ENCODE measurements at regions not wholly inside any gene's neighbourhood (a gene's known extent, or its start where the extent isn't known, plus 50 kb on each side); places are given as distances from the start of the nearest gene placed in this dataset.

GRCh38 chr10:111774486-111774885 is 409.1 kb downstream of the GPAM start:
- no peak for TF ChIP-seq CTCF (IDR thresholded peaks at IDR 0.05)
- Histone ChIP-seq H3K9me3 (no peaks in the 10 kb centered on the region), H3K36me3 (ENCODE audit: insufficient read depth in 1 of 2, low read depth in 1 of 2) (no peaks in the 10 kb centered on the region), H3K27ac (no peak overlapping the region), H3K4me3 (no peak overlapping the region), H3K27me3 (ENCODE audit: insufficient read depth in 3 of 3, low read length in 2 of 3) (no peaks in the 10 kb centered on the region), H3K4me1 (no peaks in the 10 kb centered on the region)
- intact Hi-C loops (cut with DNase I) = no loop called here
- WGBS, 3 donors = 71 to 73% (median 72%) methylated on average over 2 of the region's 2 CpGs
- no peak for DNase-seq
- ATAC-seq = no peak

GRCh38 chr10:111784436-111784835 is 399.1 kb downstream of the GPAM start:
- peaks cover 0 to 3% (median 0%) of the 10 kb centered on the region in 3 donors for H3K27me3 ChIP-seq (ENCODE audit: insufficient read depth in 3 of 3, low read length in 2 of 3)
- H3K4me3 ChIP-seq = no peak overlapping the region
- H3K4me1 ChIP-seq = no peaks in the 10 kb centered on the region
- 55 to 74% (median 69%) methylated on average over 1 of the region's 1 CpG for WGBS, 3 donors
- H3K27ac ChIP-seq = no peak overlapping the region
- DNase-seq (no peak), ATAC-seq (no peak)
- H3K9me3 ChIP-seq = no peaks in the 10 kb centered on the region
- H3K36me3 ChIP-seq (ENCODE audit: insufficient read depth in 1 of 2, low read depth in 1 of 2) = no peaks in the 10 kb centered on the region
- TF ChIP-seq CTCF (IDR thresholded peaks at IDR 0.05) = no peak
- intact Hi-C loops (cut with DNase I) = no loop called here

GRCh38 chr10:111784946-111785465 is 398.6 kb downstream of the GPAM start:
- Histone ChIP-seq H3K4me1 (no peaks in the 10 kb centered on the region), H3K4me3 (no peak overlapping the region), H3K27ac (no peak overlapping the region), H3K9me3 (no peaks in the 10 kb centered on the region), H3K36me3 (ENCODE audit: insufficient read depth in 1 of 2, low read depth in 1 of 2) (no peaks in the 10 kb centered on the region), H3K27me3 (ENCODE audit: insufficient read depth in 3 of 3, low read length in 2 of 3) (peaks cover 0 to 3% (median 0%) of the 10 kb centered on the region in 3 donors)
- 57 to 73% (median 57%) methylated on average over 2 of the region's 2 CpGs for WGBS, 3 donors
- no peak for TF ChIP-seq CTCF (IDR thresholded peaks at IDR 0.05)
- intact Hi-C loops (cut with DNase I) = no loop called here
- ATAC-seq (no peak), DNase-seq (no peak)

- Histone ChIP-seq H3K4me1 (no peaks in the 10 kb centered on the region), H3K4me3 (no peak overlapping the region), H3K27me3 (ENCODE audit: insufficient read depth in 3 of 3, low read length in 2 of 3) (peaks cover 0 to 3% (median 0%) of the 10 kb centered on the region in 3 donors), H3K27ac (no peak overlapping the region), H3K9me3 (no peaks in the 10 kb centered on the region), H3K36me3 (ENCODE audit: insufficient read depth in 1 of 2, low read depth in 1 of 2) (no peaks in the 10 kb centered on the region)
- ATAC-seq (no peak), DNase-seq (no peak)
- 55 to 59% (median 58%) methylated on average over 1 of the region's 1 CpG for WGBS, 3 donors
- intact Hi-C loops (cut with DNase I) = no loop called here
- no peak for TF ChIP-seq CTCF (IDR thresholded peaks at IDR 0.05)
Observed at GRCh38 chr10:111785921-111786320, 397.6 kb downstream of the GPAM start.

DNA sequence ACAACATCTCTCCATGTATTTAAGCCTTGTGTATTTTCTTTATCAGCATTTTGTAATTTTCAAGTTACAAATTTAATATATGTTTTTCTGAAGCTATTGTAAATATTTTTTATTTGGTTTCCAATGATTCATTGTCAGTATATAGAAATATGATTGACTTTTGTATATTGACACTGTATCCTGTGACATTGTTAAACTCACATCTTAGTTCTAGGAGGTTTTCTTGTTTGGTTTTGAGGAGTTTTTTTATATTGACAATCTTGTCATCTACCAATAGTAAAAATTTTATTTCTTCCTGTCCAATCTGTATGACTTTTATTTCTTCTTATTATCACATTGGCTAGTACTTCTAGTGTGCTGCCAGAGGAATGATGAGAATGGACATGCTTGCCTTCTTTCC is 393.7 kb downstream of the GPAM start:
- Histone ChIP-seq H3K36me3 (ENCODE audit: insufficient read depth in 1 of 2, low read depth in 1 of 2) (no peaks in the 10 kb centered on the region), H3K27me3 (ENCODE audit: insufficient read depth in 3 of 3, low read length in 2 of 3) (no peaks in the 10 kb centered on the region), H3K27ac (no peak overlapping the region), H3K4me1 (no peaks in the 10 kb centered on the region), H3K4me3 (no peak overlapping the region), H3K9me3 (no peaks in the 10 kb centered on the region)
- no peak for DNase-seq
- ATAC-seq = no peak
- TF ChIP-seq CTCF (IDR thresholded peaks at IDR 0.05) = no peak
- intact Hi-C loops (cut with DNase I) = no loop called here
